Activated CD4-positive, alpha-beta T cell treated with anti-CD3 and anti-CD28 coated beads, Interleukin-2, amount 50 U/mL, for 1 hour (primary cell): ENCODE measurements at regions not wholly inside any gene's neighbourhood (a gene's known extent, or its start where the extent isn't known, plus 50 kb on each side); places are given as distances from the start of the nearest gene placed in this dataset.

Experiments
- DNase-seq: peaks from one replicate; pipeline ENCODE4 v3.0.0-alpha.2; 2020

DNA sequence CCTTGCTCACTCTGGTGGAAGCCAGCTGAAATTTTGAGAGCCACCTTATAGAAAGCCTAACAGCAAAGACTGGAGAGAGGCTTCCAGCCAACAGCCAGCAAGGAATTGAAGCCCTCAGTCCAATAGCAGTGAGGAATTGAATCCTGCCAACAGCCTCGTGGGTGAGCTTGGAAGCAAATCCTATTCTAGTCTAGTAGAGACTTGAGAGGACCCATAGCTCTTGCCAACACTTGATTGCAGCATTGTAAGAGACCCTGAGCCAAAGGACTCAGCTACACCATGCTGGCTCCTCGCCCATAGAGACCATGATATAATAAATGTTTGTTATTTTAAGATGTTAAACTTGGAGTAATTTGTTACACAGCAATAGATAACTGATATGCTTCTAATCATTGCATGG lies 403.0 kb upstream of the TNP1 start:
- DNase-seq = no peak

- no peak for DNase-seq
Observed at GRCh38 chr2:217261452-217261851, 401.6 kb upstream of the TNP1 start.

- DNase-seq = no peak
Observed at GRCh38 chr2:217260441-217261115, 400.7 kb upstream of the TNP1 start.

DNA sequence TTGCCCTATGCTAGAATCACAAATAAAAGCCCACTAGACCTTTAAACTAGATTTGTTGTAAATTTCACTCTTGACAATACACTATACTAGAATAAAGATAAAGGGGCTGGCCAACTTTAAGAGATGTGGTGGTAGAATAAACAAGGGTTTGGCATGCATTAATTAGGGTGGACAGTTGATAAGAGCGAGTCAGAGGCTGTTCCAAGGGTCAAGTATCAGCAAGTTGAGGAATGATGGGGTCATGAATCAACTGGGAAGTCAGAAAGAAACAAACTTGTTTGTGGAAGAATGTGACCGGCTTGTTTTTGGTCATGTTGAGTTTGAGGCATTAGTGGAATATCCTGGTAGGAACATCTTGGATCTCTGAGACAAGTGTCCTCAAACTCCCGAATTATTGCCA lies 398.3 kb upstream of the TNP1 start:
- DNase-seq = no peak

DNA sequence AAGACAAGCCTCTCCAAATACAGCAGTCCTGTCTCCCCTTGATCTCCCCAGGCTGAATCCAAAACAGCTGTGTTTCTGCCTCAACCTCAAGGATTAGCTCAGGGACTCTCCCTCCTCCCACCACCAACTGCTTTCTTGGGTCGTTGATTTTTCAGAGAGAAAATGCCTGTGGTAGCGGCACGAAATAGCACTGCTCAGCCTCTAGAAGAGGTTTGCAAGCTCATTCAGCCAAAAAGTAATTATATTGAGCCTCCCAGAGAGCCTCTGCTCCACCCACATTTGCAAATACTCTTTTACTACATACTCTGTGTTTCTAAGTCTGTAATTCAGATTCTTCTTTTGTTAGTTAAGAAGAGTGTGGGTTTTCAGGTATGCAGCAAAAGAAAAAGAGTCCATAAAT lies 396.4 kb upstream of the TNP1 start:
- DNase-seq = no peak

DNA sequence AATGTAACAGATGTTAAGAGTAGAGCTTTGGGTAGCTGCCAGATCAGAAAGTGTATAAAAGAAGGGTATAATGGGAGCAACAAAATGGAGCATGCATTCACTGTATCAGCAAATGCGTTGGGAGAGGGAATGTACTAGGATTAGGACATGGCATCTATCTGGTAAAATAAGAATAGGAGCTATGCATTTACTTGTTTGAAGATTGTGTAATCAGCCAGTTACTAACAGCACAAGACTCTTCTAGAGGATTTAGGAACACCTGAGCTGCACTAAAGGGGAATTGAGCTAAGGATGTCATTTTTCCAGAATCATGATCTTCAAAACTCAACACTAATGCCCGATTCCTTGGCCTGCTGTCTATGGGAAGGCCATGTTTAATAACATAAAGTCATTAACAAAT lies 394.2 kb upstream of the TNP1 start:
- no peak for DNase-seq

GRCh38 chr2:217252181-217252580 lies 392.3 kb upstream of the TNP1 start:
- no peak for DNase-seq

- no peak for DNase-seq
Observed at GRCh38 chr2:217250013-217250524, 390.2 kb upstream of the TNP1 start.

DNA sequence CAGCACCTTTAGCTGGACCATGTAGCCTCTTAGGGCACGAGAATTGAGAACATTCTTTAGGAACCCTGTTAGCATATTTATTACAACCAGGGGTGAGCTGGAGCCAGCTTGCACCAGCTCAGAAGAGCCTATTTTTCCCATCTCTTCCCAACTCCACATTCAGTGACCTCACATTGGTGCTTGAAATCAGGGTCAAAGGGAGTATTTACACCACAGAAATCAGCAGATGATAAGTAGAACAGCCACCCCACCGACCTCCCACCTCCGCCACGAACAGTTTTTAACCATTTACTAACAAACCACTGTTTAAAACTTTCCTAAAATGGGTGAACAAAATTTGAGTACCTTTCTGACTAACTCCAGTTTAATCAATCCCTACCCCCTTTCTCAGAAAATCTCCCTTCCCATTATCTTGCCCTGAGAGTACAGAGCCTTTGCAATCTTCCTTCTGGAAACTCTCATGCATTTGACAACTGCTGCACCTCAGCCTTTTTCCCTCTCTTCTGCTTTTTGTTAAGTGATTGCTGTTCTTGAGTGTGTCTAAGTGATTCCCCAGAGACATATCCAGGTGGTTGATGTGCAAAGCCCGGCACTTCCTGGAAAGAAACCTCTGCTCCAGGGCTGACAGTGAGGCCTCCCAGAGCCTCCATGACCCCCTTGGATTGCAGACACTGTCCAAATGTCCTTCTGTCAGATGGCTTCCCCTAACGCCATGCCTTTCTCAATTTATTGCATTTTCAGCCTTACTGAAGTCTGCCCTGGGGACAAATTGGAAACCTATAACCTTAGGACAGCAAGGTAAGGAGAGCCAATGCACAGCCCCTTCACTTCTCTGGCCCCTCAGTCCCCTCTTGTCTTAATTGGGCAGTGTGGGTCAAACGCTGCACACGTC lies 389.5 kb upstream of the TNP1 start:
- DNase-seq = no peak

DNA sequence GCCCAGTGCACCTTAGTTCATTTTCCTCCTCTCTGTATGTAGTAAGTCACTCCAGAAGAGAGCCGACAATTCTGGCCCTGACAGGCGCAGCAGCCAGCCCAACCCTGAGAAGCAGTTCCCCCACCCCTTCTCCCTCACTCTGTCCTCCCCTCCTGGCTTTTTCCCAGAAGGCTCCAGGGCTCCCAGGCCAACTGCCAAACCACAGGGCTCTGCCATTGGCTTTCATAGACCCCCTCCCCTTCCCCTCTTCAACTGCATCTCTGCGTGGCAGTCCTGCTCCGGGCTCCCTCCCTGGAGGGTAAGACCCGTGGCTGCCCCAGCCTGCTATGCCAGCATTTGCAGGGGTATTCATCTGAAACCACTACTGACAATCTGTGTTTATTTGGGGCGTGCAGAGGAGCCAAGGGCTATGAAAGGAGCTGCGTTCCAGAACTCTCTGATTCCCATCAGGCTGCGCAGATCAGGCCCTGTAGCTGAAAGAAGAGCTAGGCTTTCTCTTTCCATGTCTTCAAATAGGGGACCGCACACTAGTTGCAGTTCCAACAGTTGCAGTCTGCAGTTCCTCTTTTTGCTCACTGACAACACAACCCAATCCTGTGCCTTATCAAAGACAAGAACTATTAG lies 388.6 kb upstream of the TNP1 start:
- no peak for DNase-seq

- no peak for DNase-seq
Observed at GRCh38 chr2:217247476-217247875, 387.6 kb upstream of the TNP1 start.

- DNase-seq = no peak
Observed at GRCh38 chr2:217246108-217246507, 386.2 kb upstream of the TNP1 start.

- DNase-seq = no peak
Observed at GRCh38 chr2:217244815-217245214, 385.0 kb upstream of the TNP1 start.

- DNase-seq = no peak
Observed at GRCh38 chr2:217242947-217243346, 383.1 kb upstream of the TNP1 start.

GRCh38 chr2:217231724-217232123 lies 371.9 kb upstream of the TNP1 start:
- no peak for DNase-seq

DNA sequence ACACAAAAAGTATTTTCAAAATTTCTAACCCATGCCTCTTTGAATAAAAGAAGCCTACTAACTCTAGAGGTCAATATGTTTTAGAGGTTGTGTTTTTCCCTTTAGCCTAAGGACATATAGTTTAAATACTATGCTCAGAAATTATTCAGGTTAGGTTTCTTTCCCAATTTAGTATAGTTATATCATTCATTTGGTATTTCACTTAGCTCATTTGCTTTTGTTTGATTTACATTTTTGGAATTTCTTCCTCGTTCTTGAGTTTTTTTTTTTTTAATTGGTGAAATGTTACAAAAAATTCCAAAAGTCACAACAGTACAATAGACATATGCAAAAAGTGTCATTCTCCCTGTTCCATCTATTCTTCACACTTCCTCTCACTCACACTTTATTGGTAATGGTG lies 371.3 kb upstream of the TNP1 start:
- DNase-seq = no peak

DNA sequence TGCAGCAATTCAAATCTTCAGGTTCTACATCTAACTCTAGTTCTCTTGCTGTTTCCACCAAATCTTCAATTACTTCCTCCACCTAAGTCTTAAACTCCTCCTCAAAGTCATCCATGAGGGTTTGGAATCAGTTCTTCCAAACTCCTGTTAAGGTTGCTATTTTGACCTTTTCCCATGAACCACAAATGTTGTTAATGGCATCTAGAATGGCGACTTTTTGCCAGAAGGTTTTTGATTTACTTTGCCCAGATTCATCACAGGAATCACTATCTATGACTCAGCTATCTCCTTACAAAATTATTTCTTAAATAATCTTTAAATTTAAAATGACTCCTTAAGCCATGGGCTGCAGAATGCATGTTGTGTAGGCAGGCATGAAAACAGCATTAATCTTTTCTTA lies 368.9 kb upstream of the TNP1 start:
- no peak for DNase-seq

DNA sequence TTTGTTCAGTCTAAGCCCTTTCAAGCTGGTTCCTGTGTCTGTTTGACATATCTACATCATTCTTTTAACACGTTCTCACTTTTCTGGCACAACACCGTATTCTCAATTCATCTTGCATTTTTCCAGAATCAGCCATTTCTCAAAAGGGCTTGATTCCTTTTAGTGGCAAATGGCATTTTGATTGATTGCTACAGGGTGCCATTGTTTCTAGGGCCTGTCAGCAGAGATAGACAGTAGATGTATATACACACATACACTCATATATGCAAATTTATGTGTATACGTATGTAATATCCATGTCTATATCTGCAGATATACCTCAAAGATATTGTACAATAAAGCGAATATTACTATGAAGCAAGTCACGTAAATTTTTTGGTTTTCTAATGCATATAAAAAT lies 367.9 kb upstream of the TNP1 start:
- DNase-seq = no peak

- DNase-seq = no peak
Observed at GRCh38 chr2:217225596-217225995, 365.7 kb upstream of the TNP1 start.

DNA sequence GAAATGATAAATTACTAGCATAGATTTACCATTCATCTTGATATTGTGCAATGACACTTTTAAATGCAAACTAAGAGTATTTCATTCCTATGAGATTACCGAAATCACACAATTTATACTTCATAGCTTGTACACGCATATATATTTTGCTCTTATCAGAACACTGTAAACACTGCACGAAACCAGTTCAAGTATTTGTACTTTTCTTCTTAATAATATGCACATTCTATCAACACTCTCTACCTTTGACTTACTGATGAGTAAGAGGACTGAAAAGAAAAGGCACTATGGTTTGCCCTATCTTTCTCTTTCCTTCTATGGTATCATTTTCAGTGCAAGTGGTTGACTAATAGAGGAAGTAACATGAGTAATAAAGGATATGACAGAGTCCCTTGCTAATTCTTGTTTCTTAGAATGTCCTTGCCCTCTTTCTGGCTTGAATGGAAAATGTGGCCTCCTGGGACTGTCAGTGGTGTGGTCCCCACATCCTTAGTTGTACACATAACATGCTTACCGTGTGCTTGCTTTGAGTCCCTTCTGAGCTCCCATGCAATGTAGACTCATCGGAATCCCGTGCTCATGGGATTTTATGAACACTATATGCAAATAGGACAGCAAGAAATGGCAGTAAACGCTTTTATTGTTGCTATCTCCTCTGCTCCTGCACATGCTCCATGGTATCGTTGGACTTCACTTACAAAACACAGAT lies 363.5 kb upstream of the TNP1 start:
- no peak for DNase-seq

DNA sequence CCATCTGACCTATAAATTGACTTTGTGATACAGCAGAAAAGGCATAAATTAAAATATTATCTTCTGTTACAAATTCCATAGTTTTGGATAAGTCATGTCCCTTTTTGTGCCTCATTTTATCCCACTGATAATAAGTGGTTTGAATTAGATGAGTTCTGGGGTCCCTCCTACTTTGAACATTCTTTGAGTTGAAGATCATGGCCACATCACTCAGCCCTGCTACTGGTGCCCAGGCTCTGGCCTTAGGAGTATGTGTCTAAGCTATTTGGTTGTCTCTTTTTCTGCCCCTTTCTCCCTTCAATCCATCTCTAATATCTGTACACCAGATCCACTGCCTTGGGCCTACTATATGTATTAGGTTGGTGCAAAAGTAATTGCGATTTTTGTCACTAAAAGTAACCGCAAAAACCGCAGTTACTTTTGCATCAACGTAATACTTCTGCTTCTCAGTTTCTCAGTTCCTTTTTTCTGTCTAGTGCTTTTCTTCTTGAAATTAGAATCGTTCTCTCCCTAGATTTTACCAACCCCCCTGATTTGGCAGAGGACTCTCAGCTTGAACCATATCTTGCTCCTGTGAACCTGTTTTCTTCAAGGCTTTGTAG lies 362.5 kb upstream of the TNP1 start:
- DNase-seq = no peak

GRCh38 chr2:217220228-217221013 lies 360.6 kb upstream of the TNP1 start:
- no peak for DNase-seq
